GM03348 (cell line): ENCODE measurements at regions not wholly inside any gene's neighbourhood (a gene's known extent, or its start where the extent isn't known, plus 50 kb on each side); places are given as distances from the start of the nearest gene placed in this dataset.

Experiments used
- DNase-seq: peaks from one replicate; pipeline ENCODE4 v3.0.0; 2012; ENCODE audit warnings: low spot score

DNA sequence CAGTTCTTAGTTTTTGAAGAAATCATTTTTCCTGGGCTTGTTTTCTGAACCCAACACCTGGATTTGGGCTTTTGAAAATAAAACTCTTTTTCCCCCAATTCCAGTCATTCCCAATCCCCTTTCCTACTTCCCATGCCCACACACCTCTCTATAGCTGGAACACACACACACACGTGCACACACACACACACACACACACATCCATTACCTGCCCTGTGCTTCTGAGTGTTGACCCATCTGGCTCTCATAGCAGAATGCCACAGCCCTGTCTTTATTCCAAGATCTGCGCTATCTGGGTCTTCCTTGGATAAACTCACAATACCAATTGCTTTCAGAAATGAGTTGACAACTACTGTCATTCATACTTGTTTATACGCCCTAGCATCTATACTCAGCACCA lies 54.9 kb upstream of the C4orf54 start:
- DNase-seq: no peak

DNA sequence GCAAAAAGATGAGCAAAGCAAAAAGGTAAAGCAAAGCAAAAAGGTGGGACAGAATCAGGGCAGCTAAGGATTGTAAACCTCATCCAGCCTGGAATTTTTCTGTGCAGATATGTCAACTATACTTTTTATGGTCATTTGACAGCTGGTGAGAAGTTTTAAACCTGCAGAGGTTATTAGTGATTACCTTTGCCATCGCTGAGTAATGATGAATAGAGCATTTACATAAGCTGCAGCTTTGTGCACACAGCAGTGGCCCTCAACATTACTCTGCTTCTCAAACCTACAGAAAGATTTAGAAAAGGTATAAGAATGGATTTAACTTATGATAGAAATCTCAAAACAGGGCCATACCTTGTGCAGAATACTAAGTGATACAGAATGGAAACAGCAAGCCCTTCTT lies 54.5 kb upstream of the C4orf54 start:
- no peak for DNase-seq

GRCh38 chr4:99711657-99712056 lies 54.0 kb upstream of the C4orf54 start:
- DNase-seq: no peak

DNA sequence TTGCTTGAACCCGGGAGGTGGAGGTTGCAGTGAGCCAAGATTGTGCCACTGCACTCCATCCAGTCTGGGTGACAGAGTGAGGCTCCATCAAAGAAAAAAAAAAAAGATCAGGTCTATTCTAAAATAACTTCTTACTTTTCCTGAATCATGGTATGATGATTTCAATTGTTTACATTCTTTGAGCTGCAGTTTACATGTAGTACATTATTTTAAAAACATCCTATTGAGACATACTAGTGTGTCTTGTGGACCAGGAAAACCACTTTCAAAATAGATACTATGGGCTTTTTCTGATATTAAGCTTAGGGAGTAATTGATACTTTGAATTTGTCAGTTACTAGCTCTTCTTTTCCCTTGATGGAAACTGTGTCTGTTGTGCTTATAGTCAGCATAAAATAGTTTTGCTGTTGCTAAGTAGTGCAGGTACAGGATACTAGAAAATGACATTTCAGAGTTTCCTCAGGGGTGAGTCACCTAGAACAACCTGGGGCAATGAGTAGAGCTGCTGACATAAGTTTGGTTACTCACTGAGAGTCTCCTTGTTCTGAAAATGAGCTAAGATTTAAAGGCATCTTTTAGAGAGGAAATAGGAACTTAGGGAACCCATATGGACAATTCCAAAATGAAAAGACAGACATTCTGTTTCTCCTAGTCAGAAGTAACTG lies 53.2 kb upstream of the C4orf54 start:
- DNase-seq: no peak

DNA sequence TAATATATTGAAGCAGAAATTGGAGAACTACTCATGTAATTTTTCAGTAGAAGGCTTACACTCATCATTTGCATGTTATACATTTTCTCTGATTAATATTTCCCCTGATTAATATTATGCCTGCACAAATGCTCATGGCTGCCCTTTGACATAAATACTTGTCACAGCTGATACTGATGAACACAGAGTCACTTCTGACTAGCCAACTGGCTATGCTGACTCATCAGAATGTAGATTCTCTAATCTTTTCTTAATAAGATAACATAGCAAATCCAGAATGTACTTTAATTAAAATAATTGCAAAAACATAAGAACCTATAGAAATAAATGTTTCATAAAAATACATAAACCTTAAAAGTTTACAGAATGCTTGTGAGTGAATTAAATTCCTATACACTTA lies 52.4 kb upstream of the C4orf54 start:
- no peak for DNase-seq

DNA sequence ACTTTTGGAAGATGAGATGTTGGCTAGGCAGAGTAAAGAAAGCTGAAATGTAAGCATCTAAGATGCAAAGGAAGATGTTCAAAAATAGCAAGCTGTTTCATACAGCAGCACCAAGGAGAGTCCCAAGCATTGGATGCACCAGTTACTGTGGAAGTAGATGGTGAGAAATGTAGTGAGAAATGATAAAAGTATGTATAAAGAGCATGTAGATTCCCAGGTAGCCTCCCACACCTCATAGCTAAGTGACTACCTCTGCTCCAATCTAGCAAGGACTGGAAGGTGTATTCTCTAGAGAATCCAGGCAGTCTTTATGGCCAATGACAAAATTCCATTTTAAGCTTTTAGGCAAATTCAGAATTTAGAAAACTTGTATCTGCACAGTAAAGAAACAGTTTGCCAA lies 50.9 kb upstream of the C4orf54 start:
- DNase-seq: no peak
